GM19455 (cell line): ENCODE measurements at regions not wholly inside any gene's neighbourhood (a gene's known extent, or its start where the extent isn't known, plus 50 kb on each side); places are given as distances from the start of the nearest gene placed in this dataset.

Experiments
- ATAC-seq: cut with Tn5 transposase; IDR thresholded peaks from one replicate; pipeline ENCODE4 v1.9.1; 2021; ENCODE audit not compliant: unreplicated experiment

DNA sequence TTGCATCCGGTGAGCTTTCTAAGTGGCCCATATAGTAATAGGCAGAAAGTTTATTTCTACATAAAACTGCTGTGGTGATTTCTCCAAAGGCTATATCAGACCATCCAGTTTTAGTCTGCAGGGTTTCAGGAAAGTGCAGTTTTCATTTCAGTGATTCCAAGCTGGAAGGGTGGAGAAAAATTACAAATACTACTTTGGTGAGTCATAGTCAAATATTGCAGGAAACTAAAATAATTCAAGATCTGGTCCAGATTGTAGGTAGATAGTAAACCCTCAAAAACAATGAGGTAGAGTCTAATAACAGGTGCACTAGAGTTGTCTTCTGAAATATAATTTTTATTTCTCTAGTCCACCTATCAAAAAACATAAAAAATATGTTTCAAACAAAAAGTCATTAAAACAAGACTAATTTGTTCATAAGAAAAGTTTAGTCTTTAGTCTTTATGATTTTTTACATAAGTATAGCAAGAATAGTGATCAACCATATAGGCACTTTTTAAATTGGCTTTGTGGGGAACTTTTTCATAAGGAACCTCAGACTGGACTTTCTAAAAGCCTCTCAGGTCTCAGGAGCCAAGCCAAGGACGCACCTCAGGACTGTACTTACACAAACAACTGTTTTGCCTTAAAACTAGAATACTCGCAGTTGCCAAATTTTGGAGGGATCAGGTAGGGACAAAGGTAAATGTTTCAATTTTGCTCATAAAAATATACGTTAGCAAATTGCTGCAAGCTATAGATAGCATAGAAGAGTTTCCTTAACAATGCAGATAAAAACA lies 101.8 kb upstream of the TLR3 start:
- no peak for ATAC-seq

DNA sequence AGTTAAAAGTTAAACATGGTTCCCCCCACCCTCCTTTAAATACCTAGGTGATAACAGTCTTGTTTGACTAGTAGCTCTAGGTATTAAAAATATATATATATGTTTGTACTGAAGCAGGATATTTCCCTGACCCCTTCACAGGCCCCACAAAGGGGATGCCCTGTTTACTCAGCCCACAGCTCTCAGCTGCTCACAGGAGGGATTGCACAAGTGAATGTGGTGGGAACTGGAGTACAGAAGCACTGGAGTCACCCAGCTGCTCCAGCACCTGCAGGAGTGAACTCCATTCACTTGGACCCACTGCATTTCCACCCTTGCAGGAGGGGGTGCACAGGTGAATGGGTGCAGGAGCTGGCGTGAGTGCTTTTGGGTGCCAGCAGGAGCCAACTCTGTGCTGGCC lies 99.3 kb upstream of the TLR3 start:
- no peak for ATAC-seq

DNA sequence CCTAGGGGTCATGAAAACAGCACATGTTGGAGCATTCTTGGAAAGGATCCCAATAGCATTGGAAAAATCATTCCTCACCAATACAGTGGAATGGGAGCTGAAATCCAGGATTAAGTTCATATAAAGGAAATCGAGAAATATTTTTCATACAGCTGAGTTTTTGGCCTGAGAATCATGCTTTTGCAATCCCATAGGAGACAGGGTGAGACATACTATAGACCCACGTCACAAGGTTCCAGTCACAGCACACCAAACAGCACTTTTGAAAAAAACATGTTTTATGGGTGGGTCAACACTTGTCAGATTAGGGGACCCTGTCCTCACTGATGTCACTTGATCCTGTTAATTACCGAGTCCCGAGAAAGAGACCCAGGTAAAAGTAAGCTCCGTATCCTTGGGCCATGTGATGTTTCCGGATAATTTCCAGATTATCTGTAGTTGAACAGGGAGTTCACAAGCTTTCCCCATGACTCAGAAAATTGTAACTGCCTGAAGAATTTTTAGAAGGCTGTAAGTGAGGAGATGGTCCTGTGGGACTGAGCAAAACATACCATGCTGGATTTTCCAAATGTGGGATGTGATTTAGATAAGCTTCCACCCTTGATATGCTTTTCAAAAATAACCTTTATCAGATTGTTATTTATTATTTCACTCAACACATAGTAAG lies 80.9 kb upstream of the TLR3 start:
- ATAC-seq = no peak

DNA sequence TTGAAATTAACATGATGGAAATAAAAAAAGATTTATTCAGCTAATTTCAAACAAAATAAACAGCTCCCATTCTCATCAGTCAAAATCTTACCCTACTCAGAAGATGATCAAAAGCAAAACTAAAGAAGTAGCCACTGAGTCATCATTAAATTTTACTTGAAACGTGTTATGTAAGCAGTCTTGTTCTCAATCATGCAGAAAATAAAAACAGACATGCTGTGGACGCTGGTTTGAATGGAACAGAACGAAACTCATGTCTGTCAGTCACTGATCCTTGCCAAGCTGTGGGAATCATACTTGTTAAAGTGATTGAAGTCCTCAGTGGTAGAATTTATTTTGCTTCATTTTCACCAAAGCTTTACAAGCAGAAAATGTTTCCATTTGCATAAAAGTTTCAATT lies 77.2 kb upstream of the TLR3 start:
- no peak for ATAC-seq

DNA sequence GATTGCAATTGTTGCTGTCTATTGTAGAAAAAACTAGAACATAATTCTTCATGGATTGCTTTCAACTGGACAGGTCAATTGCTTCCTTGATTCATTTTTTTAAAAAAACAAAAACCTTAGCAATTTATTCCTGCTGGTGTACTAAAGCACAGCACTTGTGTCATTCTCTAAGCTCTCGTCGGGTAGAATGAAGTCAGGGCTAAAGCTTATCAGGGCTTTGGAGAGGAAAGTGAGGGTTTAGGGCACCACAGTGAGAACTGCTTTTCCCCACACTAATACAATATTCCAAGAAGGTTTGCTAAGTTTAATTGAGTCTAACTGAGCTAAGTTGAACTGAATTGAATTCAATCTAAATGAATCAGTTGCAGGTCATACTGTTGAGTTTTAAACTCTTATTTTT lies 76.4 kb upstream of the TLR3 start:
- ATAC-seq = no peak

DNA sequence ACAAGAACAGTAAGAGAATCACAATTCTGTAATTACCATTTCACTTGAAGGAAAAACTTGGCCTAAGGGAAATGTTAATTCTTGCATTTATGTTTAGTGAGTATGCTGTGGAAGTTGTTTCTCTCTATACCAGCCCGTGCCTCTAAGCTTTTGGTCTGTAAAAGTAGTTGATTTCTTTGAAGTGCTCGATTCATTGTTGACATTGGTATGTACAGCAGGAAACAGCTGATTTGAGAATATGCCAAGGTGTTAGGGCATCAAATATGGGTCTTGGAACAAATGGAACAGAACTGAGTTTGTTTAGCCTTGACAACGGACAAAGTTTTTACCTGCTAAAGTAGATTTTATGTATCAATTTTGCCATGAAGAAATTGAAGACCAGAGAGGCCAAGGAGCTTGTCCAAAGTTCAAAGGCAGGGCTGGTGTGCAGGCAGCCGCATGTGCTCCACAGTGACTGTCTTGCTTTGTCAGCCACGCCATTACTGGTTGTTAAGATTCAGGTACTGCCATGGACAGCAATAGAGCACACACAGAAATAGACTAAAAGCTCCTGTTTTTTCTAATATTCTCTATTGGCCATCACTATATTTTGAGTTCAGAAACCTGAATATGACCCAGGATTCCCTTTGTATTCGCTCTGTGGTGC lies 75.5 kb upstream of the TLR3 start:
- ATAC-seq = no peak

DNA sequence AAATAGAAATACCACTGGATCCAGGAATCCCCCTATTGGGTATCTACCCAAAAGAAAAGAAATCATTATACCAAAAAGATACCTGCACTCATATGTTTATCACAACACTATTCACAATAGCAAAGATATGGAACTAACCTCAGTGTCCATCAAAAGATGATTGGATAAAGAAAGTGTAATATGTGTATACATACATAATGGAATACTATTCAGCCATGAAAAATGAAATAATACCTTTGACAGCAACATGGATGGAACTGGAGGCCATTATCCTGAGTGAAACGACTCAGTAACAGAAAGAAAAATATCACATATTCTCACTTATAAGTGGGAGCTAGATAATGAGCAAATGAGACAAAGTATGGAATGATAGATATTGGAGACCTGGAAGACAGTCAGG lies 74.2 kb upstream of the TLR3 start:
- no peak for ATAC-seq

DNA sequence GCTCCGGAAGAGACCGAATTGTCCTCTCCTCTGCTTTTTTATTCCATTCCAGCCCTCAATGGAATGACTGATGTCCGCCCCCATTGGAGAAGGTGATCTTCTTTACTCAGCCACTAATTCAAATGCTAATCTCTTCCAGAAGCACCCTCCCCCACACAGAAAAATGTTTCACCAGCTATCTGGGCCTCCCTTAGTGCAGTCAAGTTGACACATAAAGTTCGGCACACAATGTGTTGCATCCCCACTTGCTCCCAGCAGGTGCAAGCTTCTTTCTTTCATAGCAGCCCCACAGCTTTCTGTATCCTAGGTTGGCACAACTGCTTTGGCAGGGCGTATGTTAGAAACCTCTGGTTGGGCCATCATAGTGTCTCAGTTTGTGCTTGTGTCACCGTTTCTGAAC lies 73.3 kb upstream of the TLR3 start:
- no peak for ATAC-seq

DNA sequence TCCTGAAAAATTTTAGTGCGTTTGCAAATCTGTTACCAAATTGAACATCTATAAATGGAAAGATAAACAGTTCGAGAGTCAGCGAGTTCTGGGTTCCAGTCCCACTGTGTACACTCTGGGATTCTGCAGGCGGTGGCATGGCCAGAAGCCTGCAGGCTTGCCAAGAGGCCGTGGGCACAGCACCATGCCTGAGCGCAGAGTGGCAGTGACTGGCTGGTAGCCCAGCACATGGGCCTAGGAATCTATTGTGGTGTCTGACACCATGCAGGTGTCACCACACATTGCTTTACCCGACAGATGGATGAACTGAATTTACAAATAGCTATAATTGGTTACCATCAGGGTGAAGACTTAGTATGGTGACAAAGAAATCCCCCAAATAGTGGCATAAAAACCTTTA lies 71.7 kb upstream of the TLR3 start:
- no peak for ATAC-seq

DNA sequence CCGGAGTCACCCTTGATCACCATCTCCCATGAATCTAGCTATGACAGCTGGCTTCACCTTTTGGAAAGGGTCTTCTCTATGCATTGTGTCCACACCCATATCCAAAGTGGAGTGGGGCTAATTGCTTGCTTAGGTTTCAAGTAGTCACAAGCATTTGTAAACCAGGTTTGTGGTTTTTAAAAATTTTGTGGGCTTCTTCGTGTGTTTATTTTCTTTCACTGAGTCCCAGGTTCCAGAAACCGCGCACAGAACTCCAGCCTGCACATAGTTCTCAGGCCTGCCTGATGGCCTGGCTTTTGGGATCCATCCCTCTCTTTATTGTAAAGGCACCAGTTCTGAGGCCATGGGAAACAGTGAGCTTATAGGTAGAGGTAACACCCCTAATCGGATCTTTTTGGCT lies 70.2 kb upstream of the TLR3 start:
- no peak for ATAC-seq

DNA sequence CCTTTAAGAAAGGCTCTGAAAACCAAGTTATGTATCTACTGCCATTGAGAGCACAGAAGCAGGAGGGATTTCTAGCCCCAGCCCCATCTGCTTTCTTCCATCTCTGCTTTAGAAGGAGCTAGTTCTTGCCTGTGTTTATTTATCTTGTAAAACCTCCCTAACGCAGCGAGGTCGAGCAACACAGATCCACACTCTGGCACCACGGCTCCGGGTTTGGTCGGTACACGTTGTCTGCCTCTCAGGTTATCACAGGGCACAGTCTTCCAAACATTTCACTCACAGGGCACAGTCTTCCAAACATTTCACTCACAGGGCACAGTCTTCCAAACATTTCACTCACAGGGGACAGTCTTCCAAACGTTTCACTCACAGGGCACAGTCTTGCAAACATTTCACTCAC lies 69.7 kb upstream of the TLR3 start:
- no peak for ATAC-seq

DNA sequence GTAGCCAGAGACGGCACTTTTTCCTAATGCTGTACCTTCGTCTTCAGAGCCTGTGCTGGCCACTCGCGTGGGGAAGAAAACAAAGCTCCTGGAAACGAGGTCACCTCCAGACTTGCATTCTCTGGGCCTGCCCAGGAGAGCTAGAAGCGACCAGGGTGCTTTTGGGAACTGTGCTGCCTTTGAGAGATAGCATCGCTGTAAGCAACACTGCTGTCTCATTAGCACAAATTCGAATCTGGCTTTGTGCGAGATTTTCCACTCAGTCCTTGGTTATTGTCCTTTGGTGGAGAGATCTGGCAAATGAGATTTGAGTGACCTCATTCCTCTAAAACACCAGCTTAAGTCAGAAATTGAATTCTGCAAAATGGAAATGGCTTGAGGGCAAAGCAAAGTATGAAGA lies 66.1 kb upstream of the TLR3 start:
- no peak for ATAC-seq

DNA sequence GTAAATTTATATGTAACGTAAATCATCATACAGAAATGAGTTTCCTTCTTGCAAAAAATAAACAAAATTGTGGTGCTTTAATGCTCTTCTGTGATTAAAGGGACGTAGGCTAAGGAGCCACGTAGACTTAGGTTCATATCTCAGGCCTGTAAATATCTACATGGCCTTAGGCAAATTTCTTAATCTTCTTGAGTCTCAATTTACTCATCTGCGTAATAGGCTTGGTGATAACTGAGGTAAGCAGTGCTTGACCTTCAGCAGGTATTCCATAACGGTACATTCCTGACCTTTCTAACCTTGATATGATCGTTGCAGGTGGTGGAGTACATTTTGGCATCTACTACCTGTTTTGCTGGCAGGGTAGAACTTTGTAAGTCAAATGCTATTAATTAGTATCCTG lies 65.2 kb upstream of the TLR3 start:
- no peak for ATAC-seq

DNA sequence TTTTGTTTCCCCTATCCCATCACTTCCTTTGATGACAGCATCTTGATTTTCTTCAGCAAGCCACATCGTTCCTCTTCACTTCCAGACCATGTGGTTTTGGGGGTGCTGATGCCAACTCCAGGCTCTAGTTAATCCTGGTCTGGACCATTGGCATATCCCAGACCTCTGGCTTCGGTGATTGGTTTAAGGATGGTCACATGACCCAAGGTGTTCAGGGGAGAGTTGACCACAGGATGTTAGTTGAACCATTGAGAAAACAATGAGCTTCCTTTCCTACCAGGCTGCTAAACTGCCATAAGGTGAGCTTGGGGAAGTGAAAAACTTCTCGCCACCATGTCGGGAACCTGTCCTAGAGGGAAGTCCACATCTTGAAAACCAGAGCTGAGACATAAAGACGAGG lies 60.9 kb upstream of the TLR3 start:
- ATAC-seq = no peak

DNA sequence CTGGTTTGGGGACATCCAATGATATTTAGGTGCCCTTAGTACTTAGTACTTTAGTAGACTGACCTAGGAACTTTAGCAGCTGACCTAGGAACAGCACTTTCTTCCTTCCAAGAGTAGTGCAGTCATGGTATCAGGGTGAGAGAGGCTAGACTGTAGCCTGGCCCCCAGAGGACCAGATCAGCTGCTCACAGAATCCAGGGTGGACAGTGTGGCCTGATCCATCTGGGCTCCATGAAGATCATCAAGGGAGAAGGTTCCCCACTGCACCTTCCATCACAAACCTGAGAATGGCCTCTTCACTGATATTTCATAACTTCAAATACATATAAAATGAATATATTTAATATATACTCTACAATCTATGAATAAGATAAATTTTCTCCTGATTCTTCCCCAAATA lies 59.0 kb upstream of the TLR3 start:
- no peak for ATAC-seq

DNA sequence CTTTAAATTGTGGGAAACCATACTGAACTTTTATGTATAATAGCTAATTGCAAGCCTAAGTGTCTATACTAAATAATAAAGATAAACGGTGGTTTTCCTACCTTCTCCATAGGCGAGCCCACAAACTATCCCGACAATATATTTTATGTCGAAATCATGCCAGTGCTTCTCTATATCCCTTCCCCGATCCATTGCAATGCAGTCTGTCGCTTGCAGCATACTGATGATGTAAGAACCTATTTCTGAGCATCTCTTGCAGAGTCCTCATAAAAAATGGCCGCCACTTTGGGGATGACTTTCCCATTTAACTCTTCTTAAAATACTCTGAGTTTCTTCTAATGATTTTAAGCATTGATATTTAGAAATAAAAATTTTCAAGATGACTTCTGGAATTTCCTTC lies 58.1 kb upstream of the TLR3 start:
- ATAC-seq = no peak

DNA sequence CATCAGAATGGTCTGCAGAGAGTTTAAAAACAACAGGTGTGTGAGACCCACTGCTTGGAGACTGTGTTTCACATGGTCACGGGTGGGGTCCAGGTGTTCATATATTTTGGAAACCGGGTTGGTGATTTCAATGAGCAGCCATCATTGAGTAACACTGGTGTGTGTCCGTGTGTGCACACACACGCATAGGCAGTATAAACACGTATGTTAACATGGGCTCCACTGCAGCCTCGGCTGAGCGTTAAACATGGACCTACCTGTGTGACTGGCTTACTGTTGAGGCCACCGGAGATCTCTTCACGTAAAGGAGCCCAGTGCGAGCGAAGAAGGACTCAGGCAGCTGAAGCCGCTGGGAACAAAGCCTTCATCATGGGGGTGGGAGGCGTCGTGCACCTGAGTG lies 56.9 kb upstream of the TLR3 start:
- no peak for ATAC-seq

DNA sequence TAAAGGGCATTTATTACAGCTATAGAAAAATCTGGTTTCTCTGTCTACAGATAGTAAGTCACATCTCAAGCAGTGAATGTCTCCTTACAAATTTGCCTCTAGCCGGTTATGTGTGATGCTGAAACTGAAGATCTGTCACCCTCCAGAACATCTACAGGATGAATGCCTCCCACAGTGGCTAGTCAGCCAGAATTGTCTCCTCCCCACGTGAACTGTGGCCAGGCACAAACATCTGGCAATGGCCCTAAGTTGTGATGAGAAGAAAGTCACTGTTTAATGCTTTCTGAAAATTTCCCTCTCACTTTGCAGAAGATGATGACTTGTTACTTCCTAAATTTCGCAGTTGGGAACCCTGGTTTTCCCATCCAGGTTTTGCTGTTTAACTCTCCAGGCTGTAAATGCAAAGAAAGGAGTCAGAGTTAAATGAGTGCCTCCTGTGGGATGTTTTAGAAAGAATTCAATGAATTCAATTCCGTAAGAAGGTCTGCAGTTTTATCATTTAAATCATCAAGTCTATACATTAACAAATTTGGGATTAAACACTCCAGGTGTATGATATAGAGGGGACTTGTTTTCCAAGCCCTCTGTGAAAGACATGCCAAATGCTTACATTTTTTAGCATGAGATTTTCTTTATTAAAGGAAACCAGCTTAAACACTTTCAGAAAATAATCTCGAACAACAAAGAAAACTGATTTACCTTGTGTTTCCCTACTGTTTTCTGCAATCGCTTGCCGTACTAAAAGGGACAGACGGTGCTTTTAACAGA lies 55.4 kb upstream of the TLR3 start:
- no peak for ATAC-seq

DNA sequence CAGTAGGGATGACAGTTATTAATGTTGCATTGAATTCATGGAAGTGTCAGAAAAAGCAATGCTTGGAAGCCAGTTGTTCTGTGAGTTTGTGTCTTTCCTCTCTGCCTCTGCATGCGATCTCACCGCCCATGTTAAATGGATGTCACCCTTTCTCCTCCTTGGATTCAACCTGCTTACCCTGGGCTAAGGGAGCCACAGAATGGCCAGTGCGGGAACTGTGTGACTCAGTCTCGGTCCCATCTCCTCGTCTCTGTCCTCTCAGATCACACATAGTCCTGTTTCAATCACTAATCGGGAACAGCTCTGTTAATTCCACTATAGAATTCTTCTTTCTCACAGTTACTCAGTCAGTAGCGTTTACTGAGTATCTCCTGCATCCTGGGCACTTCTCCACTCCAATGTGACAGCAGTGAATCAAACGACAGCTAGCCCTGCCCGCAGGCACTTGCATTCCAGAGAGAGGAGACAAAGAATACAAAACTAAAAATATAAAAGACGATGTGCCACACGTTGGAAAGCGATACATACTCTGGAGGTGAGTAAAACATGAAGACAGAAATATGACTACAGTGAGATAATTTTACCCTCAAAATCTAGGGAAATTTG lies 53.6 kb upstream of the TLR3 start:
- ATAC-seq = no peak

DNA sequence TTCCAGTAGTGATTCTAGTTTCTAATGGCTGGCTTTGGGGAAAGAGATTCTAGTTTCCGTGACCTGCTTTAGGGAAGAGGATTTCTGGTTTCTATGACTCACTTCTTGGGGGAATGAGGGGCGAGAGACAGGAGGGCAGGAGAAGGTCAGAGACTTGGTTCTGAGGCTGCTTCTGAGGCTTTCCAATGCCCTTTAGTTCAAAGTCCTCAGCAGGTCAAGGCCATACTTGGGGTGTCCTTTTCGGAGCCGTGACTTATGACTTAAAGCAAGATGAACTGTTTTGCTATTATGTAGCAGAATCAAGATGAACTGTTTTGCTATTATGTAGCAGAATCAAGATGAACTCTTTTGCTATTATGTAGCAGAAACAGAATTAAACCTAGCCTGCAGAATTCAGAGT lies 52.2 kb upstream of the TLR3 start:
- no peak for ATAC-seq

DNA sequence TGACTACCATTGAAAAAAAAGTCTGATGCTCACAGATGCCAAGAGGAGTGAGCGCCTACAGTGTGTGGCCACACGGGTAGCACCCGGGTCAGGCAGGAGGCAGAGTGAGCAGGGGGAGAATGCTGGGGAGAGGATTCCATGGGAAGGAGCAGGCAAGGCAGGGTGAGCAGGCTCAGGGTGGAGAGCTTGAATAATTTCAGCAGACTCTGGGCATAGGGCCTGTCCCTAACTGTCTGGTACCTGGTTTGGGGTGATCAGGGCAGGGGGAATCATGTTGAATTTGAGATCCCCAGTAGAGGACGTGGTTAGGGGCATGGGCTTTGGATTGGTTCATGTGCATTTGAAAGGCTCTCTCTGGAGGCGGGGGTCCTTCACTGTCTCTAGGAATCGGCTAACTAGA lies 51.2 kb upstream of the TLR3 start:
- no peak for ATAC-seq
